H1 (cell line): ENCODE measurements at regions not wholly inside any gene's neighbourhood (a gene's known extent, or its start where the extent isn't known, plus 50 kb on each side); places are given as distances from the start of the nearest gene placed in this dataset.

Experiments
- CBX8 ChIP-seq: fragments of 300-800, 300-1000 bp; sonication (generic); IDR thresholded peaks from 2 replicates; pipeline ENCODE4 v1.7.1; 2016; ENCODE audit warnings: low read depth, low read length, borderline replicate concordance
- CEBPB ChIP-seq: IDR thresholded peaks from 2 replicates; pipeline ENCODE4 v1.6.1; 2012; ENCODE audit warnings: low read depth, low read length
- CREB1 ChIP-seq: IDR thresholded peaks from 2 replicates; pipeline ENCODE4 v1.6.1; 2012; ENCODE audit warnings: inconsistent platforms
- EZH2 ChIP-seq: fragments of 200-600 bp; sonication (generic); IDR thresholded peaks from 2 replicates; pipeline ENCODE4 v1.7.1; 2012; ENCODE audit warnings: low read depth, mild to moderate bottlenecking, moderate library complexity, low read length, inconsistent platforms; ENCODE audit not compliant: severe bottlenecking
- GABPA ChIP-seq: IDR thresholded peaks from 2 replicates; pipeline ENCODE4 v1.6.1; 2011; ENCODE audit warnings: mild to moderate bottlenecking, low read length, moderate library complexity, borderline replicate concordance; ENCODE audit not compliant: insufficient read depth
- POLR2AphosphoS5 ChIP-seq: IDR thresholded peaks from 2 replicates; pipeline ENCODE4 v1.6.1; 2011; ENCODE audit warnings: low read depth, low read length
- RAD21 ChIP-seq, 2 experiments: IDR thresholded peaks in 1 of 2; conservative IDR thresholded peaks in 1 of 2; 2 replicates each; pipeline ENCODE4 v1.6.1; 2011; ENCODE audit warnings: low read depth in 2 of 2, low read length in 2 of 2, improper control_type of control experiment in 1 of 2, inconsistent platforms in 1 of 2, mild to moderate bottlenecking in 1 of 2, moderate library complexity in 1 of 2
- RFX5 ChIP-seq: IDR thresholded peaks from 2 replicates; pipeline ENCODE4 v1.6.1; 2011; ENCODE audit warnings: low read depth, low read length, improper control_type of control experiment, borderline replicate concordance
- RNF2 ChIP-seq: fragments of 200-900, 300-1000 bp; sonication (generic); IDR thresholded peaks from 2 replicates; pipeline ENCODE4 v1.7.1; 2016; ENCODE audit warnings: borderline replicate concordance, low read depth, mild to moderate bottlenecking, antibody characterized with exemption, low read length; ENCODE audit not compliant: poor library complexity, severe bottlenecking; ENCODE audit errors: missing control alignments
- ZNF274 ChIP-seq: IDR thresholded peaks from 2 replicates; pipeline ENCODE4 v1.7.0; 2012; ENCODE audit warnings: low read length, borderline replicate concordance; ENCODE audit errors: extremely low read depth
- TF ChIP-seq, protein P1 (sequence below), 3 experiments: IDR thresholded peaks; 1 replicate in 2 of 3; 2 replicates in 1 of 3; pipeline versions ENCODE4 v1.5.1 to v1.6.1; 2011; ENCODE audit warnings: low read length in 3 of 3, mild to moderate bottlenecking in 3 of 3, inconsistent platforms in 2 of 3, low read depth in 1 of 3, moderate library complexity in 1 of 3; ENCODE audit not compliant: insufficient read depth in 1 of 3; ENCODE audit errors: control extremely low read depth in 1 of 3
- TF ChIP-seq, protein P2 (sequence below): fragments of 300-600 bp; sonication (generic); IDR thresholded peaks from 2 replicates; pipeline ENCODE4 v1.7.1; 2012; ENCODE audit warnings: low read length, moderate library complexity, mild to moderate bottlenecking, inconsistent platforms; ENCODE audit not compliant: insufficient replicate concordance

DNA sequence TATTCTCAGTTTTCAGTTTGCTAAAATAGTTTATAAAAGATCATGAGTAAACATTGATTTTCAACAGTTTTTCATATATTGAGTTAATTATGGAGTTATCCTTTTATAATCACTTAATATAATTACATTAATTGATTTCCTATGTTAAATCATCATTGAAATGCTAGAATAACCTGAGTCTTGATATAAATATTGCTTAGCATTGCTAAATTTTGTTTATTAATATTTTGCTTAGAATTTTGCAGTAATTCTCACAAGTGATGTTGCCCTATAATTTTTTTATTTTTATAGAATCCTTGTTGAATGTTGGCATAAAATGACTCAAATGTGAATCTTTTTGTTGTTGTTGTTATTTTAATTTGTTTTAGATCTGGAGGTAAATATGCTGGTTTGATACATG is 654.2 kb downstream of the OTOL1 start:
- TF ChIP-seq EZH2 (no peak), POLR2AphosphoS5 (no peak), ZNF274 (no peak), RAD21 (IDR thresholded peaks at IDR 0.05 in 1 of 2, conservative IDR thresholded peaks at IDR 0.05 in 1 of 2; ENCODE audit: low read depth in 2 of 2, low read length in 2 of 2) (no peak), CEBPB (no peak), GABPA (no peak), CREB1 (no peak), RNF2 (no peak), CBX8 (no peak), RFX5 (no peak)
- TF ChIP-seq, protein P1, sequence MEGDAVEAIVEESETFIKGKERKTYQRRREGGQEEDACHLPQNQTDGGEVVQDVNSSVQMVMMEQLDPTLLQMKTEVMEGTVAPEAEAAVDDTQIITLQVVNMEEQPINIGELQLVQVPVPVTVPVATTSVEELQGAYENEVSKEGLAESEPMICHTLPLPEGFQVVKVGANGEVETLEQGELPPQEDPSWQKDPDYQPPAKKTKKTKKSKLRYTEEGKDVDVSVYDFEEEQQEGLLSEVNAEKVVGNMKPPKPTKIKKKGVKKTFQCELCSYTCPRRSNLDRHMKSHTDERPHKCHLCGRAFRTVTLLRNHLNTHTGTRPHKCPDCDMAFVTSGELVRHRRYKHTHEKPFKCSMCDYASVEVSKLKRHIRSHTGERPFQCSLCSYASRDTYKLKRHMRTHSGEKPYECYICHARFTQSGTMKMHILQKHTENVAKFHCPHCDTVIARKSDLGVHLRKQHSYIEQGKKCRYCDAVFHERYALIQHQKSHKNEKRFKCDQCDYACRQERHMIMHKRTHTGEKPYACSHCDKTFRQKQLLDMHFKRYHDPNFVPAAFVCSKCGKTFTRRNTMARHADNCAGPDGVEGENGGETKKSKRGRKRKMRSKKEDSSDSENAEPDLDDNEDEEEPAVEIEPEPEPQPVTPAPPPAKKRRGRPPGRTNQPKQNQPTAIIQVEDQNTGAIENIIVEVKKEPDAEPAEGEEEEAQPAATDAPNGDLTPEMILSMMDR (IDR thresholded peaks at IDR 0.05; ENCODE audit: control extremely low read depth in 1 of 3, insufficient read depth in 1 of 3, low read depth in 1 of 3, low read length in 3 of 3), result no peak
- TF ChIP-seq, protein P2, sequence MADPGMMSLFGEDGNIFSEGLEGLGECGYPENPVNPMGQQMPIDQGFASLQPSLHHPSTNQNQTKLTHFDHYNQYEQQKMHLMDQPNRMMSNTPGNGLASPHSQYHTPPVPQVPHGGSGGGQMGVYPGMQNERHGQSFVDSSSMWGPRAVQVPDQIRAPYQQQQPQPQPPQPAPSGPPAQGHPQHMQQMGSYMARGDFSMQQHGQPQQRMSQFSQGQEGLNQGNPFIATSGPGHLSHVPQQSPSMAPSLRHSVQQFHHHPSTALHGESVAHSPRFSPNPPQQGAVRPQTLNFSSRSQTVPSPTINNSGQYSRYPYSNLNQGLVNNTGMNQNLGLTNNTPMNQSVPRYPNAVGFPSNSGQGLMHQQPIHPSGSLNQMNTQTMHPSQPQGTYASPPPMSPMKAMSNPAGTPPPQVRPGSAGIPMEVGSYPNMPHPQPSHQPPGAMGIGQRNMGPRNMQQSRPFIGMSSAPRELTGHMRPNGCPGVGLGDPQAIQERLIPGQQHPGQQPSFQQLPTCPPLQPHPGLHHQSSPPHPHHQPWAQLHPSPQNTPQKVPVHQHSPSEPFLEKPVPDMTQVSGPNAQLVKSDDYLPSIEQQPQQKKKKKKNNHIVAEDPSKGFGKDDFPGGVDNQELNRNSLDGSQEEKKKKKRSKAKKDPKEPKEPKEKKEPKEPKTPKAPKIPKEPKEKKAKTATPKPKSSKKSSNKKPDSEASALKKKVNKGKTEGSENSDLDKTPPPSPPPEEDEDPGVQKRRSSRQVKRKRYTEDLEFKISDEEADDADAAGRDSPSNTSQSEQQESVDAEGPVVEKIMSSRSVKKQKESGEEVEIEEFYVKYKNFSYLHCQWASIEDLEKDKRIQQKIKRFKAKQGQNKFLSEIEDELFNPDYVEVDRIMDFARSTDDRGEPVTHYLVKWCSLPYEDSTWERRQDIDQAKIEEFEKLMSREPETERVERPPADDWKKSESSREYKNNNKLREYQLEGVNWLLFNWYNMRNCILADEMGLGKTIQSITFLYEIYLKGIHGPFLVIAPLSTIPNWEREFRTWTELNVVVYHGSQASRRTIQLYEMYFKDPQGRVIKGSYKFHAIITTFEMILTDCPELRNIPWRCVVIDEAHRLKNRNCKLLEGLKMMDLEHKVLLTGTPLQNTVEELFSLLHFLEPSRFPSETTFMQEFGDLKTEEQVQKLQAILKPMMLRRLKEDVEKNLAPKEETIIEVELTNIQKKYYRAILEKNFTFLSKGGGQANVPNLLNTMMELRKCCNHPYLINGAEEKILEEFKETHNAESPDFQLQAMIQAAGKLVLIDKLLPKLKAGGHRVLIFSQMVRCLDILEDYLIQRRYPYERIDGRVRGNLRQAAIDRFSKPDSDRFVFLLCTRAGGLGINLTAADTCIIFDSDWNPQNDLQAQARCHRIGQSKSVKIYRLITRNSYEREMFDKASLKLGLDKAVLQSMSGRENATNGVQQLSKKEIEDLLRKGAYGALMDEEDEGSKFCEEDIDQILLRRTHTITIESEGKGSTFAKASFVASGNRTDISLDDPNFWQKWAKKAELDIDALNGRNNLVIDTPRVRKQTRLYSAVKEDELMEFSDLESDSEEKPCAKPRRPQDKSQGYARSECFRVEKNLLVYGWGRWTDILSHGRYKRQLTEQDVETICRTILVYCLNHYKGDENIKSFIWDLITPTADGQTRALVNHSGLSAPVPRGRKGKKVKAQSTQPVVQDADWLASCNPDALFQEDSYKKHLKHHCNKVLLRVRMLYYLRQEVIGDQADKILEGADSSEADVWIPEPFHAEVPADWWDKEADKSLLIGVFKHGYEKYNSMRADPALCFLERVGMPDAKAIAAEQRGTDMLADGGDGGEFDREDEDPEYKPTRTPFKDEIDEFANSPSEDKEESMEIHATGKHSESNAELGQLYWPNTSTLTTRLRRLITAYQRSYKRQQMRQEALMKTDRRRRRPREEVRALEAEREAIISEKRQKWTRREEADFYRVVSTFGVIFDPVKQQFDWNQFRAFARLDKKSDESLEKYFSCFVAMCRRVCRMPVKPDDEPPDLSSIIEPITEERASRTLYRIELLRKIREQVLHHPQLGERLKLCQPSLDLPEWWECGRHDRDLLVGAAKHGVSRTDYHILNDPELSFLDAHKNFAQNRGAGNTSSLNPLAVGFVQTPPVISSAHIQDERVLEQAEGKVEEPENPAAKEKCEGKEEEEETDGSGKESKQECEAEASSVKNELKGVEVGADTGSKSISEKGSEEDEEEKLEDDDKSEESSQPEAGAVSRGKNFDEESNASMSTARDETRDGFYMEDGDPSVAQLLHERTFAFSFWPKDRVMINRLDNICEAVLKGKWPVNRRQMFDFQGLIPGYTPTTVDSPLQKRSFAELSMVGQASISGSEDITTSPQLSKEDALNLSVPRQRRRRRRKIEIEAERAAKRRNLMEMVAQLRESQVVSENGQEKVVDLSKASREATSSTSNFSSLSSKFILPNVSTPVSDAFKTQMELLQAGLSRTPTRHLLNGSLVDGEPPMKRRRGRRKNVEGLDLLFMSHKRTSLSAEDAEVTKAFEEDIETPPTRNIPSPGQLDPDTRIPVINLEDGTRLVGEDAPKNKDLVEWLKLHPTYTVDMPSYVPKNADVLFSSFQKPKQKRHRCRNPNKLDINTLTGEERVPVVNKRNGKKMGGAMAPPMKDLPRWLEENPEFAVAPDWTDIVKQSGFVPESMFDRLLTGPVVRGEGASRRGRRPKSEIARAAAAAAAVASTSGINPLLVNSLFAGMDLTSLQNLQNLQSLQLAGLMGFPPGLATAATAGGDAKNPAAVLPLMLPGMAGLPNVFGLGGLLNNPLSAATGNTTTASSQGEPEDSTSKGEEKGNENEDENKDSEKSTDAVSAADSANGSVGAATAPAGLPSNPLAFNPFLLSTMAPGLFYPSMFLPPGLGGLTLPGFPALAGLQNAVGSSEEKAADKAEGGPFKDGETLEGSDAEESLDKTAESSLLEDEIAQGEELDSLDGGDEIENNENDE, result no peak
